ENCODE measurements at regions not wholly inside any gene's neighbourhood (a gene's known extent, or its start where the extent isn't known, plus 50 kb on each side); places are given as distances from the start of the nearest gene placed in this dataset.
"Not testable (repeated sequence)": the region's sequence is repeated elsewhere in the genome, so short reads cannot be mapped to it uniquely, and the experiment has no call there.

- no peak for DNase-seq
Observed at GRCh38 chr13:37986811-37987210, 117.2 kb upstream of the TRPC4 start.

GRCh38 chr13:37985281-37985680 is 115.7 kb upstream of the TRPC4 start:
- no peak for DNase-seq

GRCh38 chr13:37984357-37984756 is 114.8 kb upstream of the TRPC4 start:
- DNase-seq: no peak

- no peak for DNase-seq
Observed at GRCh38 chr13:37981932-37982331, 112.4 kb upstream of the TRPC4 start.

GRCh38 chr13:37978680-37979079 is 109.1 kb upstream of the TRPC4 start:
- no peak for DNase-seq

GRCh38 chr13:37968555-37968954 is 99.0 kb upstream of the TRPC4 start:
- DNase-seq: no peak

- DNase-seq: no peak
Observed at GRCh38 chr13:37966266-37966665, 96.7 kb upstream of the TRPC4 start.

- no peak for DNase-seq
Observed at GRCh38 chr13:37960427-37960826, 90.9 kb upstream of the TRPC4 start.

GRCh38 chr13:37959284-37959683 is 89.7 kb upstream of the TRPC4 start:
- no peak for DNase-seq

GRCh38 chr13:37956536-37956935 is 87.0 kb upstream of the TRPC4 start:
- no peak for DNase-seq

- not testable (repeated sequence) for DNase-seq
Observed at GRCh38 chr13:37954597-37954996, 85.0 kb upstream of the TRPC4 start.

- no peak for DNase-seq
Observed at GRCh38 chr13:37954191-37954590, 84.6 kb upstream of the TRPC4 start.

GRCh38 chr13:37953696-37954095 is 84.1 kb upstream of the TRPC4 start:
- DNase-seq: no peak

GRCh38 chr13:37950016-37950415 is 80.4 kb upstream of the TRPC4 start:
- no peak for DNase-seq

GRCh38 chr13:37947419-37948140 is 78.0 kb upstream of the TRPC4 start:
- DNase-seq: no peak

- no peak for DNase-seq
Observed at GRCh38 chr13:37945651-37946575, 76.3 kb upstream of the TRPC4 start.

GRCh38 chr13:37944869-37945442 is 75.4 kb upstream of the TRPC4 start:
- DNase-seq: no peak

- DNase-seq: no peak
Observed at GRCh38 chr13:37944081-37944868, 74.7 kb upstream of the TRPC4 start.

GRCh38 chr13:37942929-37943328 is 73.4 kb upstream of the TRPC4 start:
- DNase-seq: no peak

- no peak for DNase-seq
Observed at GRCh38 chr13:37934339-37935191, 65.0 kb upstream of the TRPC4 start.

GRCh38 chr13:37929308-37929707 is 59.7 kb upstream of the TRPC4 start:
- DNase-seq: no peak

GRCh38 chr13:37927561-37927960 is 58.0 kb upstream of the TRPC4 start:
- DNase-seq: no peak

All from NCI-H774 (cell line).